ENCODE measurements at regions not wholly inside any gene's neighbourhood (a gene's known extent, or its start where the extent isn't known, plus 50 kb on each side); places are given as distances from the start of the nearest gene placed in this dataset.

DNA sequence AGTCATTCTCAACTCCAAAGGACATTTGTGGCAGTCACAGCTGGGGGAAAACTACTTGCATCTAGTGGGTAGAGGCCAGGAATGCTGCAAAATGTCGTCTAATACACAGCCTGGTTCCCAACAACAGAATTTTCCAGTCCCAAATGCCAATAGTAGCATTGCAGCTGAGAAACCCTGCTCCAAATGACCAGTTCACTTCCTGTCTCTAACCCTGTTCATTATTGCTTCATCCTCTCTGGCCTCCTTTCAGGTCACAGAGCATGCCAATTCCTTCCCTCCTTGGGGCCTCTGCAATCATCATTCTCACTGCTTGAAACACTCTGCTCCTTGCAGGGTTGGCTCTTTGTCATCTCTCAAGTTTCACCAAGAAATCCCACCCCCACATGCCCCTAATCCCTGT lies 139.1 kb downstream of the IRS1 start:
- Mint-ChIP-seq H3K9me3 (ENCODE audit: unreplicated experiment) (peaks cover 4% of the 10 kb centered on the region), H3K4me1 (ENCODE audit: unreplicated experiment) (peaks cover 12% of the 10 kb centered on the region), H3K4me3 (ENCODE audit: unreplicated experiment) (no peak overlapping the region), H3K27ac (ENCODE audit: unreplicated experiment) (no peak overlapping the region), H3K27me3 (ENCODE audit: unreplicated experiment) (peaks cover 7% of the 10 kb centered on the region), H3K36me3 (ENCODE audit: low read depth, unreplicated experiment) (peaks cover 4% of the 10 kb centered on the region)
- no peak for DNase-seq (ENCODE audit: low spot score)
- TF ChIP-seq, protein P1, sequence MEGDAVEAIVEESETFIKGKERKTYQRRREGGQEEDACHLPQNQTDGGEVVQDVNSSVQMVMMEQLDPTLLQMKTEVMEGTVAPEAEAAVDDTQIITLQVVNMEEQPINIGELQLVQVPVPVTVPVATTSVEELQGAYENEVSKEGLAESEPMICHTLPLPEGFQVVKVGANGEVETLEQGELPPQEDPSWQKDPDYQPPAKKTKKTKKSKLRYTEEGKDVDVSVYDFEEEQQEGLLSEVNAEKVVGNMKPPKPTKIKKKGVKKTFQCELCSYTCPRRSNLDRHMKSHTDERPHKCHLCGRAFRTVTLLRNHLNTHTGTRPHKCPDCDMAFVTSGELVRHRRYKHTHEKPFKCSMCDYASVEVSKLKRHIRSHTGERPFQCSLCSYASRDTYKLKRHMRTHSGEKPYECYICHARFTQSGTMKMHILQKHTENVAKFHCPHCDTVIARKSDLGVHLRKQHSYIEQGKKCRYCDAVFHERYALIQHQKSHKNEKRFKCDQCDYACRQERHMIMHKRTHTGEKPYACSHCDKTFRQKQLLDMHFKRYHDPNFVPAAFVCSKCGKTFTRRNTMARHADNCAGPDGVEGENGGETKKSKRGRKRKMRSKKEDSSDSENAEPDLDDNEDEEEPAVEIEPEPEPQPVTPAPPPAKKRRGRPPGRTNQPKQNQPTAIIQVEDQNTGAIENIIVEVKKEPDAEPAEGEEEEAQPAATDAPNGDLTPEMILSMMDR (IDR thresholded peaks at IDR 0.05; ENCODE audit: unreplicated experiment), result no peak

DNA sequence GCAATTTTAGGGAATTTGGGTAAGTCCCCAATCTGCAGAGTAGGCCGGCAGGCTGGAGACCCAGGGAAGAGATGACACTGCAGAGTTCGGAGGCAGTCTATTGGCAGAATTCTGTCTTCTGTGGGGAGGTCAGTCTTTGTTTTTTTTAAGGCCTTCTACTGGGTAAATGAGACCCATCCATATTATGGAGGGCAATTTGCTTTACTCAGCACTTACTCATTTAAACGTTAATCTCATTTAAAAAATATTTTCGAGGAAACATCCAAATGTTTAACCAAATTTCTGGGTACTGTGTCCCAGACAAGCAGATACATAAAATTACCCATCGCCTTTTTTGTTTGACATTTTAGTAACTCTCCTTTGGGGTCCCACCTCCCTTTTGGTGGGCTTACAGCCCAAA lies 139.5 kb downstream of the IRS1 start:
- TF ChIP-seq, protein P1 (IDR thresholded peaks at IDR 0.05; ENCODE audit: unreplicated experiment), result no peak
- Mint-ChIP-seq H3K27me3 (ENCODE audit: unreplicated experiment) (peaks cover 10% of the 10 kb centered on the region), H3K36me3 (ENCODE audit: low read depth, unreplicated experiment) (peaks cover 4% of the 10 kb centered on the region), H3K9me3 (ENCODE audit: unreplicated experiment) (peaks cover 4% of the 10 kb centered on the region), H3K27ac (ENCODE audit: unreplicated experiment) (no peak overlapping the region), H3K4me1 (ENCODE audit: unreplicated experiment) (peaks cover 12% of the 10 kb centered on the region), H3K4me3 (ENCODE audit: unreplicated experiment) (no peak overlapping the region)
- DNase-seq (ENCODE audit: low spot score), result no peak

DNA sequence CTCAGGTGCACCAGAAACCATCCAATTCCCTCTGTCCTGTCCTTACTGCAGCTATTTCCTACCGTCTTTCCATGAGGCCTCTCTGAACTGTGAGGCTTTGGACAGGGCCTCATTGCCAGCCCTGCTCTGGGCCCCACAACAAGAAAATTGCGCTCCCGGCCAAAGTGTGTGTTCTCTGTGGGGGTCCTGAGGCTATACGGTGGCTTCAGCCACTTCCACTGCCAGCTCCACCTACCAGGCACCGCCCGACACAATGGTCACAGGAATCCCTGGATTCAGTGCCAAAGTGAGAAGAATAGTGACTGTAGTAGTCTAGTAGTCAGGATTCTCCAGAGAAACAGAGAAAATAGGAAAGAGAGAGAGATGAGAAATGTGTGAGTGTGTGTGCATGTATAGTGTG lies 140.2 kb downstream of the IRS1 start:
- TF ChIP-seq, protein P1 (IDR thresholded peaks at IDR 0.05; ENCODE audit: unreplicated experiment), result no peak
- H3K36me3 Mint-ChIP-seq (ENCODE audit: low read depth, unreplicated experiment), result peaks cover 7% of the 10 kb centered on the region
- no peak for DNase-seq (ENCODE audit: low spot score)
- peaks cover 13% of the 10 kb centered on the region for H3K27me3 Mint-ChIP-seq (ENCODE audit: unreplicated experiment)
- peaks cover 4% of the 10 kb centered on the region for H3K9me3 Mint-ChIP-seq (ENCODE audit: unreplicated experiment)
- H3K27ac Mint-ChIP-seq (ENCODE audit: unreplicated experiment), result no peak overlapping the region
- H3K4me1 Mint-ChIP-seq (ENCODE audit: unreplicated experiment), result peaks cover 12% of the 10 kb centered on the region
- H3K4me3 Mint-ChIP-seq (ENCODE audit: unreplicated experiment), result no peak overlapping the region

DNA sequence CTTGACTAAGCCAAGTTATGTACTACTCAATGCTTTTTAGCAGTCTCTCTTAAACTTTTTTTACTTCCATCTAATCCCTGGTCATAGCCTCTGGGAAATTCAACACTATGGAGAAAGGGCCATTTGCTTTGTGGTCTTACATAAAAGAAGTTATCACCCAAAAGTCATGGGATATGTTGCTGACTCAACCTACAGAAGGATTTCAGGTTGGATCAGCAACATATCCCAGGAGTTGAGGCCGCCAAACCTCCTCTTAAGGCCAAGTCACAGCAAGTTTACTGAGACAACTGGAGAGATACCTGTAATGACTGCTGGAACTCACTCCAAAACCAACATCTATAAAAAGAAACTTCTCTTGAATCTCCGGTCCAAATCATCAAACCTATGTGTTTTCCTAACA lies 141.1 kb downstream of the IRS1 start:
- peaks cover 14% of the 10 kb centered on the region for H3K27me3 Mint-ChIP-seq (ENCODE audit: unreplicated experiment)
- TF ChIP-seq, protein P1 (IDR thresholded peaks at IDR 0.05; ENCODE audit: unreplicated experiment), result no peak
- peaks cover 12% of the 10 kb centered on the region for H3K4me1 Mint-ChIP-seq (ENCODE audit: unreplicated experiment)
- H3K27ac Mint-ChIP-seq (ENCODE audit: unreplicated experiment), result no peak overlapping the region
- DNase-seq (ENCODE audit: low spot score), result no peak
- peaks cover 4% of the 10 kb centered on the region for H3K9me3 Mint-ChIP-seq (ENCODE audit: unreplicated experiment)
- no peak overlapping the region for H3K4me3 Mint-ChIP-seq (ENCODE audit: unreplicated experiment)
- peaks cover 8% of the 10 kb centered on the region for H3K36me3 Mint-ChIP-seq (ENCODE audit: low read depth, unreplicated experiment)

DNA sequence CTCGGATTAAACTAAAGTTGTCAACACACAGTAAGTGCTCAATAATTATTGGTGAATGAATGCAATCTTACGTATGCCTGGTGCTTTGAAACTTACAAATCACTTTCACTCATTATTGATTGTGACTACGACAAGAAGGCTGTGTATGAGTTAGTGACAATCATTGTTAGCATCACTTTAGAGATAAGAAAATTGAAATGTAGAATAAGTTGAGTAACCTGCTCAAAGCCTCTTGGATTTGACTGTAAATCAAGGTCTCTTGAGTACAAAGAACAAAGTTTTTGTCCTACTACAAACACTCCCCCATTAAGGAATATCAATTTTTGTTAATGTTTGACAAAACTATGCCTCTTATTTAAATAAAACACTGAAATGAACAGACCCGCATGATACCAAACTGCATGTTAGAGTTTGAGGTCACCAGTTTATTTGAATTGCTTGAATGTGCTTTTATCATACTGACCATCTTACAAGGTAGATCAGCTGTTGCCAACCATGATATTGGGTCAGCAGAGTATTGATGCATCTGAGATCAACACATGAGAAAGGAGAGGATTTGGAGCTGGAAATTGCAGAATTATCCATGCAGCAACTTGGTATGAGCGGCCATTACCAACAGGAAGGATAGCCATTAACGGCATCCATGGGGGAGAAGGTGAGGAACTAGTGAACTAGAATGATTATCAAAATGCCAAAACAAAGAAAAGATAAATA lies 142.1 kb downstream of the IRS1 start:
- peaks cover 4% of the 10 kb centered on the region for H3K9me3 Mint-ChIP-seq (ENCODE audit: unreplicated experiment)
- H3K4me1 Mint-ChIP-seq (ENCODE audit: unreplicated experiment), result peaks cover 12% of the 10 kb centered on the region
- TF ChIP-seq, protein P1 (IDR thresholded peaks at IDR 0.05; ENCODE audit: unreplicated experiment), result no peak

More for the DNA sequence above, 142.1 kb downstream of the IRS1 start:
- Mint-ChIP-seq H3K36me3 (ENCODE audit: low read depth, unreplicated experiment) (peaks cover 8% of the 10 kb centered on the region), H3K4me3 (ENCODE audit: unreplicated experiment) (no peak overlapping the region), H3K27ac (ENCODE audit: unreplicated experiment) (no peak overlapping the region), H3K27me3 (ENCODE audit: unreplicated experiment) (peaks cover 14% of the 10 kb centered on the region)
- no peak for DNase-seq (ENCODE audit: low spot score)

All from endothelial cell (in vitro differentiated cells).